CD14-positive monocyte (primary cell): ENCODE measurements at regions not wholly inside any gene's neighbourhood (a gene's known extent, or its start where the extent isn't known, plus 50 kb on each side); places are given as distances from the start of the nearest gene placed in this dataset.

Source experiments
- DNase-seq, 3 donors: peaks; one replicate each; pipeline ENCODE4 v3.0.0-alpha.2; 2011 to 2022
- H2AFZ ChIP-seq: 2 replicates; pipeline ENCODE4 v1.6.0; 2012; ENCODE audit warnings: mild to moderate bottlenecking, low read depth, low read length, inconsistent platforms; ENCODE audit not compliant: insufficient read depth, poor library complexity, severe bottlenecking
- H3K27ac ChIP-seq, 2 donors: 1 replicate in 1 of 2; 2 replicates in 1 of 2; pipeline ENCODE4 v1.5.1; 2012 to 2013; ENCODE audit warnings: low read length in 2 of 2, control low read depth in 1 of 2, inconsistent platforms in 1 of 2, low read depth in 1 of 2, mild to moderate bottlenecking in 1 of 2
- H3K27me3 ChIP-seq, 2 donors: one replicate each; pipeline versions ENCODE4 v1.6.0 to v1.6.1; 2011 to 2013; ENCODE audit warnings: low read length in 2 of 2; ENCODE audit not compliant: control insufficient read depth in 2 of 2, insufficient read depth in 2 of 2
- H3K36me3 ChIP-seq, 2 donors: replicated peaks in 1 of 2; 1 replicate in 1 of 2; 2 replicates in 1 of 2; pipeline versions ENCODE4 v1.5.1 to v1.6.1; 2012 to 2013; ENCODE audit warnings: low read length in 2 of 2, control low read depth in 1 of 2, inconsistent platforms in 1 of 2, mild to moderate bottlenecking in 1 of 2; ENCODE audit not compliant: insufficient read depth in 2 of 2, control insufficient read depth in 1 of 2
- H3K4me1 ChIP-seq, 2 donors: 1 replicate in 1 of 2; 2 replicates in 1 of 2; pipeline versions ENCODE4 v1.5.1 to v1.6.1; 2012 to 2013; ENCODE audit warnings: low read length in 2 of 2, control low read depth in 1 of 2, inconsistent platforms in 1 of 2, mild to moderate bottlenecking in 1 of 2, moderate library complexity in 1 of 2; ENCODE audit not compliant: insufficient read depth in 2 of 2, control insufficient read depth in 1 of 2
- H3K4me2 ChIP-seq: replicated peaks from 2 replicates; pipeline ENCODE3; 2012; ENCODE audit warnings: low read length, moderate library complexity, mild to moderate bottlenecking; ENCODE audit not compliant: poor library complexity, severe bottlenecking; ENCODE audit errors: extremely low read depth
- H3K4me3 ChIP-seq, 3 experiments: fragments of 200-600 bp in 1 of 3; sonication (generic) in 1 of 3; replicated peaks in 1 of 3; 1 replicate in 2 of 3; 2 replicates in 1 of 3; pipeline ENCODE4 v1.5.1; 2011 to 2013; ENCODE audit warnings: low read length in 3 of 3, mild to moderate bottlenecking in 3 of 3, control low read depth in 2 of 3, low read depth in 2 of 3, inconsistent platforms in 1 of 3, moderate library complexity in 1 of 3
- H3K79me2 ChIP-seq: 2 replicates; pipeline ENCODE4 v1.6.0; 2012; ENCODE audit warnings: mild to moderate bottlenecking, control low read depth, inconsistent platforms, low read length, moderate library complexity; ENCODE audit not compliant: insufficient read depth
- H3K9ac ChIP-seq: 2 replicates; pipeline ENCODE4 v1.6.0; 2017; ENCODE audit warnings: low read length, mild to moderate bottlenecking; ENCODE audit not compliant: insufficient read depth, poor library complexity, severe bottlenecking
- H3K9me3 ChIP-seq, 2 donors: replicated peaks in 1 of 2; 1 replicate in 1 of 2; 2 replicates in 1 of 2; pipeline versions ENCODE4 v1.5.1 to v1.6.1; 2012 to 2013; ENCODE audit warnings: low read length in 2 of 2, control low read depth in 1 of 2; ENCODE audit not compliant: control insufficient read depth in 1 of 2, insufficient read depth in 1 of 2
- H4K20me1 ChIP-seq: 2 replicates; pipeline ENCODE4 v1.6.0; 2012; ENCODE audit warnings: mild to moderate bottlenecking, low read length, control low read depth, moderate library complexity; ENCODE audit not compliant: insufficient read depth
- H3K27ac Mint-ChIP-seq, 7 donors: one replicate each; pipeline ENCODE4 v1.8.0; 2020; ENCODE audit warnings: mild to moderate bottlenecking in 7 of 7, mixed read lengths in 7 of 7, moderate library complexity in 6 of 7, inconsistent platforms in 2 of 7
- H3K27me3 Mint-ChIP-seq, 3 donors: one replicate each; pipeline ENCODE4 v1.8.0; 2021 to 2022; ENCODE audit warnings: low read depth in 3 of 3, mild to moderate bottlenecking in 3 of 3, mixed read lengths in 3 of 3, moderate library complexity in 3 of 3, inconsistent platforms in 1 of 3
- H3K36me3 Mint-ChIP-seq, 2 donors: one replicate each; pipeline ENCODE4 v1.8.0; 2020; ENCODE audit warnings: mixed read lengths in 2 of 2, inconsistent platforms in 1 of 2, mild to moderate bottlenecking in 1 of 2
- H3K4me1 Mint-ChIP-seq: one replicate; pipeline ENCODE4 v1.8.0; 2020; ENCODE audit warnings: mild to moderate bottlenecking, mixed read lengths
- H3K4me3 Mint-ChIP-seq, 2 donors: one replicate each; pipeline ENCODE4 v1.8.0; 2020; ENCODE audit warnings: mild to moderate bottlenecking in 2 of 2, mixed read lengths in 2 of 2, moderate library complexity in 1 of 2
- H3K9me3 Mint-ChIP-seq, 7 donors: one replicate each; pipeline ENCODE4 v1.8.0; 2020 to 2022; ENCODE audit warnings: mixed read lengths in 7 of 7, mild to moderate bottlenecking in 6 of 7, moderate library complexity in 6 of 7, inconsistent platforms in 2 of 7
- CTCF ChIP-seq: fragments of 200-600 bp; IDR thresholded peaks from one replicate; pipeline ENCODE4 v1.8.0; 2022; ENCODE audit warnings: antibody characterized with exemption, mild to moderate bottlenecking
- WGBS: methylation state at CpG from one replicate; pipeline ENCODE4 v1.1.5; 2013; ENCODE audit warnings: missing lambda C conversion rate; ENCODE audit not compliant: insufficient coverage; 5-methylcytosine and 5-hydroxymethylcytosine counted together
- intact Hi-C, 2 donors: fragments of 100-400 bp; cut with micrococcal nuclease; formaldehyde crosslinking; loops; one replicate each; pipeline versions ENCODE4 v1.15.0 to v1.15.1; 2023

DNA sequence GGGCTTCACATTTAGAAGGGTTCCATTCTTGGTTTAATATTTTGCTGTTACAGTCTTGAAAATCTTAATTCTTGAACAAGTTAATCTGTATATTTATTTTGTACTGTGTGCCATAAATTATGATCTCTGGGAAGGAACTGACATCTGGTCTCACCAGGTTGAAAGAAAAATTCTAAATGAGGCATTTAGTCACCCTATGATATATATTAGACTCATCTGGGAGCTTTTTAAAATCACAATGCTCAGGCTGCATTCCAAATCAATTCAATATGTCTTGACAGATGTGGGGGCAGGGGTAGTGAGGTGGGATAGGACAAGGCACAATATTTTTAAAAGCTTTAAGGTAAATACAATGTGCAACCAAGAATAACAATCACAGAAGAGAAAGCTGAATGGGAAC, 569.2 kb downstream of the PRR16 start:
- H3K27me3 ChIP-seq = no peaks in the 10 kb centered on the region
- H3K4me3 Mint-ChIP-seq = no peak overlapping the region
- no peaks in the 10 kb centered on the region for H3K36me3 Mint-ChIP-seq
- H3K4me1 Mint-ChIP-seq = no peaks in the 10 kb centered on the region
- H3K27ac Mint-ChIP-seq = no peak overlapping the region
- H3K27ac ChIP-seq = no peak overlapping the region
- no peak overlapping the region for H3K4me3 ChIP-seq
- H3K27me3 Mint-ChIP-seq = no peaks in the 10 kb centered on the region
- H3K4me2 ChIP-seq = no peak overlapping the region
- intact Hi-C loops = no loop called here
- no peak for DNase-seq
- no peaks in the 10 kb centered on the region for H4K20me1 ChIP-seq
- no peaks in the 10 kb centered on the region for H3K4me1 ChIP-seq
- peaks cover 0 to 7% of the 10 kb centered on the region in 2 donors for H3K9me3 ChIP-seq
- no peaks in the 10 kb centered on the region for H3K79me2 ChIP-seq
- H3K9ac ChIP-seq = no peak overlapping the region
- no peaks in the 10 kb centered on the region for H3K36me3 ChIP-seq
- H3K9me3 Mint-ChIP-seq = peaks cover 0 to 5% (median 0%) of the 10 kb centered on the region in 7 donors
- no peak overlapping the region for H2AFZ ChIP-seq
- no peak for TF ChIP-seq CTCF

DNA sequence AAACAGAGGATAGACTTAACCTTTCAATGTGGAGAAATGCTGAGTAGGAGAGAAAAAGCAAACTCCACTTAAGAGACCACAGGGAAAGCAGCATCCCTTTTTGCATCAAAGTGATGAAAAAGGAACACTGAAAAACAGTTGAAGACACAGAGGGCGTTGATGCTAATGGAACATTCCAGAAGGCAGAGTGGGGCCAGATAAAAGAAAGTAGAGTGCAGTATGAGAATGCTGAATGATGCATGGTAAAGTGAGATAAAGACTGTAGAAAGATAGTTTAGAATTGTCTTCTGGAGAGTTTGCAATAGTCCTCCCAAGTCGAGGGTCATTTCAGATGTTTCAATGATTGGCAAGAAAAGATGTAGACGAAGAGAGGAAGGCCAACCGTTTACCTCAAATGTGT, 574.3 kb downstream of the PRR16 start:
- Mint-ChIP-seq H3K27me3 (no peaks in the 10 kb centered on the region), H3K27ac (no peak overlapping the region), H3K9me3 (peaks cover 0 to 8% (median 4%) of the 10 kb centered on the region in 7 donors), H3K36me3 (no peaks in the 10 kb centered on the region), H3K4me1 (no peaks in the 10 kb centered on the region), H3K4me3 (no peak overlapping the region)
- Histone ChIP-seq H3K9me3 (peaks cover 0 to 9% of the 10 kb centered on the region in 2 donors), H3K4me1 (no peaks in the 10 kb centered on the region), H4K20me1 (no peaks in the 10 kb centered on the region), H3K4me2 (no peak overlapping the region), H3K79me2 (no peaks in the 10 kb centered on the region), H3K36me3 (no peaks in the 10 kb centered on the region), H3K27me3 (no peaks in the 10 kb centered on the region), H3K4me3 (no peak overlapping the region), H3K27ac (no peak overlapping the region), H2AFZ (no peak overlapping the region), H3K9ac (no peak overlapping the region)
- no peak for DNase-seq
- intact Hi-C loops = no loop called here
- TF ChIP-seq CTCF = no peak
- 62% methylated on average over 2 of the region's 4 CpGs for WGBS
